H9 (cell line): ENCODE measurements at regions not wholly inside any gene's neighbourhood (a gene's known extent, or its start where the extent isn't known, plus 50 kb on each side); places are given as distances from the start of the nearest gene placed in this dataset.

ENCODE experiments used
- DNase-seq: peaks from one replicate; pipeline ENCODE4 v3.0.0-alpha.2; 2017
- H2AFZ ChIP-seq: one replicate; pipeline ENCODE4 v1.6.1; 2013; ENCODE audit warnings: mild to moderate bottlenecking, low read length, control low read depth, moderate library complexity
- H2AK5ac ChIP-seq: 2 replicates; pipeline ENCODE4 v1.6.1; 2013; ENCODE audit warnings: low read length, control low read depth, mixed read lengths; ENCODE audit not compliant: insufficient read length
- H2BK120ac ChIP-seq: one replicate; pipeline ENCODE4 v1.6.1; 2013; ENCODE audit warnings: low read depth, mild to moderate bottlenecking, low read length, control low read depth, inconsistent platforms; ENCODE audit not compliant: poor library complexity, severe bottlenecking
- H2BK12ac ChIP-seq: 2 replicates; pipeline ENCODE4 v1.6.1; 2013; ENCODE audit warnings: low read length, control low read depth, mixed read lengths, low read depth; ENCODE audit not compliant: insufficient read length
- H2BK15ac ChIP-seq: 2 replicates; pipeline ENCODE4 v1.6.1; 2013; ENCODE audit warnings: low read depth, low read length, control low read depth
- H2BK20ac ChIP-seq: one replicate; pipeline ENCODE4 v1.6.1; 2013; ENCODE audit warnings: low read depth, mild to moderate bottlenecking, low read length, control low read depth, inconsistent platforms; ENCODE audit not compliant: poor library complexity, severe bottlenecking
- H2BK5ac ChIP-seq: 2 replicates; pipeline ENCODE4 v1.6.1; 2013; ENCODE audit warnings: low read length, control low read depth, mixed read lengths; ENCODE audit not compliant: insufficient read length
- H3K14ac ChIP-seq: 2 replicates; pipeline ENCODE4 v1.6.1; 2013; ENCODE audit warnings: low read length, control low read depth; ENCODE audit not compliant: insufficient read depth
- H3K18ac ChIP-seq: 2 replicates; pipeline ENCODE4 v1.6.1; 2013; ENCODE audit warnings: low read depth, mild to moderate bottlenecking, mixed read lengths, low read length, control low read depth; ENCODE audit not compliant: insufficient read length
- H3K23ac ChIP-seq: 2 replicates; pipeline ENCODE4 v1.6.1; 2013; ENCODE audit warnings: low read length, control low read depth, mixed read lengths, low read depth; ENCODE audit not compliant: insufficient read length
- H3K23me2 ChIP-seq: 2 replicates; pipeline ENCODE4 v1.6.1; 2013; ENCODE audit warnings: low read depth, mild to moderate bottlenecking, mixed read lengths, low read length, control low read depth; ENCODE audit not compliant: insufficient read length, poor library complexity, severe bottlenecking
- H3K27ac ChIP-seq: 2 replicates; pipeline ENCODE4 v1.5.1; 2013; ENCODE audit warnings: low read length, control low read depth, mixed read lengths, low read depth; ENCODE audit not compliant: insufficient read length
- H3K27me3 ChIP-seq: 2 replicates; pipeline ENCODE4 v1.6.1; 2013; ENCODE audit warnings: low read length, control low read depth, inconsistent platforms; ENCODE audit not compliant: insufficient read depth
- H3K4ac ChIP-seq: 2 replicates; pipeline ENCODE4 v1.6.1; 2013; ENCODE audit warnings: low read depth, mild to moderate bottlenecking, control low read depth, inconsistent platforms, low read length, moderate library complexity
- H3K4me1 ChIP-seq: 2 replicates; pipeline ENCODE4 v1.6.1; 2013; ENCODE audit warnings: low read length, control low read depth, inconsistent platforms; ENCODE audit not compliant: insufficient read depth
- H3K4me2 ChIP-seq: 2 replicates; pipeline ENCODE4 v1.6.1; 2013; ENCODE audit warnings: low read length, control low read depth, mixed read lengths; ENCODE audit not compliant: insufficient read length, insufficient read depth
- H3K56ac ChIP-seq: 2 replicates; pipeline ENCODE4 v1.6.1; 2013; ENCODE audit warnings: low read depth, mild to moderate bottlenecking, mixed read lengths, low read length, control low read depth; ENCODE audit not compliant: insufficient read length
- H3K79me1 ChIP-seq: 2 replicates; pipeline ENCODE4 v1.6.1; 2013; ENCODE audit warnings: low read depth, mild to moderate bottlenecking, moderate library complexity, low read length, control low read depth, inconsistent platforms; ENCODE audit not compliant: insufficient read depth, poor library complexity, severe bottlenecking
- H3K79me2 ChIP-seq: 2 replicates; pipeline ENCODE4 v1.6.1; 2013; ENCODE audit warnings: low read length, control low read depth, inconsistent platforms; ENCODE audit not compliant: insufficient read depth
- H3K9ac ChIP-seq: 2 replicates; pipeline ENCODE4 v1.6.1; 2013; ENCODE audit warnings: low read length, control low read depth, mixed read lengths; ENCODE audit not compliant: insufficient read length; ENCODE audit errors: extremely low read depth
- H3K9me3 ChIP-seq: one replicate; pipeline ENCODE4 v1.6.1; 2013; ENCODE audit warnings: low read depth, low read length, inconsistent platforms; ENCODE audit not compliant: control insufficient read depth
- H3T11ph ChIP-seq: one replicate; pipeline ENCODE4 v1.6.1; 2013; ENCODE audit warnings: mild to moderate bottlenecking, low read length, control low read depth, inconsistent platforms
- H4K20me1 ChIP-seq: one replicate; pipeline ENCODE4 v1.6.1; 2013; ENCODE audit not compliant: control insufficient read depth, insufficient read length, insufficient read depth
- H4K5ac ChIP-seq: 2 replicates; pipeline ENCODE4 v1.6.1; 2013; ENCODE audit warnings: low read depth, mild to moderate bottlenecking, mixed read lengths, low read length, control low read depth; ENCODE audit not compliant: insufficient read length
- H4K8ac ChIP-seq: replicated peaks from 2 replicates; pipeline ENCODE4 v1.6.1; 2013; ENCODE audit warnings: low read length, control low read depth, mixed read lengths, low read depth; ENCODE audit not compliant: insufficient read length
- H4K91ac ChIP-seq: 2 replicates; pipeline ENCODE4 v1.6.1; 2013; ENCODE audit warnings: low read depth, mild to moderate bottlenecking, moderate library complexity, mixed read lengths, low read length, control low read depth; ENCODE audit not compliant: insufficient read length
- H3K27ac Mint-ChIP-seq, 3 experiments: 2 replicates in 2 of 3; 3 replicates in 1 of 3; pipeline ENCODE4 v1.8.0; 2020 to 2021; ENCODE audit warnings: mixed read lengths in 3 of 3, mild to moderate bottlenecking in 1 of 3, moderate library complexity in 1 of 3
- H3K27me3 Mint-ChIP-seq: 2 replicates; pipeline ENCODE4 v1.8.0; 2021; ENCODE audit warnings: low read depth, mild to moderate bottlenecking, moderate library complexity, mixed read lengths
- H3K36me3 Mint-ChIP-seq, 3 experiments: 2 replicates in 2 of 3; 3 replicates in 1 of 3; pipeline ENCODE4 v1.8.0; 2020 to 2021; ENCODE audit warnings: low read depth in 3 of 3, mixed read lengths in 3 of 3; ENCODE audit not compliant: insufficient read depth in 1 of 3
- H3K4me1 Mint-ChIP-seq, 2 experiments: 2 replicates each; pipeline ENCODE4 v1.8.0; 2020; ENCODE audit warnings: mixed read lengths in 2 of 2
- H3K4me3 Mint-ChIP-seq, 2 experiments: 2 replicates in 1 of 2; 3 replicates in 1 of 2; pipeline ENCODE4 v1.8.0; 2020 to 2021; ENCODE audit warnings: mild to moderate bottlenecking in 2 of 2, mixed read lengths in 2 of 2, moderate library complexity in 1 of 2
- H3K9me3 Mint-ChIP-seq, 2 experiments: 2 replicates in 1 of 2; 3 replicates in 1 of 2; pipeline ENCODE4 v1.8.0; 2020; ENCODE audit warnings: mild to moderate bottlenecking in 2 of 2, mixed read lengths in 2 of 2, moderate library complexity in 1 of 2
- CTCF ChIP-seq: fragments of 200-600 bp; sonication (generic); conservative IDR thresholded peaks from 3 replicates; pipeline ENCODE4 v1.8.0; 2021; ENCODE audit warnings: antibody characterized with exemption, mild to moderate bottlenecking
- WGBS: extraction: QIAGEN DNeasy Blood & Tissue Kit; methylation state at CpG from one replicate; pipeline ENCODE4 v1.1.7; 2013; ENCODE audit warnings: missing lambda C conversion rate, low lambda C conversion rate, mixed read lengths; ENCODE audit not compliant: insufficient read length; ENCODE audit errors: extremely low coverage; 5-methylcytosine and 5-hydroxymethylcytosine counted together

GRCh38 chr18:43656547-43656946 lies 379.3 kb upstream of the SYT4 start:
- Histone ChIP-seq H3K23ac (no peak overlapping the region), H3K79me1 (no peaks in the 10 kb centered on the region), H4K91ac (no peak overlapping the region), H4K20me1 (no peaks in the 10 kb centered on the region), H2BK12ac (no peak overlapping the region), H2BK5ac (no peak overlapping the region), H4K5ac (no peak overlapping the region), H2AK5ac (no peak overlapping the region), H3K23me2 (no peaks in the 10 kb centered on the region), H3K27me3 (no peaks in the 10 kb centered on the region), H3K18ac (no peak overlapping the region), H3K79me2 (no peaks in the 10 kb centered on the region), H4K8ac (no peak overlapping the region), H3T11ph (no peak overlapping the region), H2BK15ac (no peak overlapping the region), H3K9me3 (no peaks in the 10 kb centered on the region), H3K56ac (no peak overlapping the region), H3K4me2 (no peak overlapping the region), H3K14ac (no peak overlapping the region), H3K9ac (no peak overlapping the region), H3K4me1 (no peaks in the 10 kb centered on the region), H3K4ac (no peak overlapping the region), H2BK20ac (no peak overlapping the region), H2AFZ (no peak overlapping the region), H3K27ac (no peak overlapping the region), H2BK120ac (no peak overlapping the region)
- H3K4me1 Mint-ChIP-seq = peaks cover 0 to 4% of the 10 kb centered on the region in 2 experiments; a peak in 2 of 4 replicates
- peaks cover 8 to 11% of the 10 kb centered on the region in 2 experiments; a peak in 3 of 5 replicates for H3K9me3 Mint-ChIP-seq
- TF ChIP-seq CTCF = no peak
- no peak for DNase-seq
- H3K27me3 Mint-ChIP-seq = no peaks in the 10 kb centered on the region
- H3K27ac Mint-ChIP-seq = no peak overlapping the region
- H3K36me3 Mint-ChIP-seq = peaks cover 0 to 9% (median 1%) of the 10 kb centered on the region in 3 experiments; a peak in 3 of 7 replicates
- no peak overlapping the region for H3K4me3 Mint-ChIP-seq
- no CpG with 5 or more reads among the region's 2 CpGs for WGBS
